ENCODE measurements at regions not wholly inside any gene's neighbourhood (a gene's known extent, or its start where the extent isn't known, plus 50 kb on each side); places are given as distances from the start of the nearest gene placed in this dataset.
"Not testable (repeated sequence)": the region's sequence is repeated elsewhere in the genome, so short reads cannot be mapped to it uniquely, and the experiment has no call there.

GRCh38 chr4:126539771-126540170 is 1093.0 kb upstream of the INTU start:
- TF ChIP-seq CTCF (IDR thresholded peaks at IDR 0.05) = no peak
- ATAC-seq (ENCODE audit: low FRiP score) (no peak), DNase-seq (ENCODE audit: low spot score) (no peak)

GRCh38 chr4:126541820-126542219 is 1090.9 kb upstream of the INTU start:
- no peak for TF ChIP-seq CTCF (IDR thresholded peaks at IDR 0.05)
- ATAC-seq (ENCODE audit: low FRiP score) (no peak), DNase-seq (ENCODE audit: low spot score) (no peak)

DNA sequence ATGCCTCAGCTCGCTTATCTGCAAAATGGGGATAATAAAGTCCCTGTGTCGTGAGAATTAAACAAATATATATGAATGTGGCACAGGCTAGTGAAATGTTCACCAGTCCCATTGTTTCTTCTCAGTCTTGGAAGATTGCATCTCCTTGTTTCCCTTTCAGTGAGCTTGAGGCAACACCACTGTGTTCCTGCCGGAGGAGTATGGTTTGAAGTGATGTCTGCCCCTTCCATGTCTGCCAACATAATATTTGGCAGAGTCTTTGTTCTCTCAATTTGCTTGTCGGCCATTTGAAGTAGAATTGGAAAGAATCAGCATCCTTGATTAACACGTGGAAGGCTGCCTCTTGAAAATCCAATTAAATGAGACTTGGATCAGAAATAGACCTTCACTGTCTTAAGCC is 1088.5 kb upstream of the INTU start:
- ATAC-seq (ENCODE audit: low FRiP score) (no peak), DNase-seq (ENCODE audit: low spot score) (no peak)
- no peak for TF ChIP-seq CTCF (IDR thresholded peaks at IDR 0.05)

DNA sequence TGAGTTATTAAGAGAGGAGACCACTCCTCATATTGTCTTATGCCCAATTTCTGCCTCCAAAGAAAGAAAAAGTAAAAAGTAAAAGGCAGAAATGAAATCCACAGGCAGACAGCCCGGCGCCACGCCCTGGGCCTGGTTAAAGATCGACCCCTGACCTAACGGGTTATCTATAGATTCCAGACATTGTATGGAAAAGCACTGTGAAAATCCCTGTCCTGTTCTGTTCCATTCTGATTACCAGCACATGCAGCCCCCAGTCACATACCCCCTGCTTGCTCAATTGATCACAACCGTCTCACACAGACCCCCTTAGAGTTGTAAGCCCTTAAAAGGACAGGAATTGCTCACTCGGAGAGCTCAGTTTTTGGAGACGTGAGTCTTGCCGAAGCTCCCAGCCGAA is 1086.6 kb upstream of the INTU start:
- not testable (repeated sequence) for DNase-seq (ENCODE audit: low spot score); ATAC-seq (ENCODE audit: low FRiP score)

- DNase-seq (ENCODE audit: low spot score) (no peak), ATAC-seq (ENCODE audit: low FRiP score) (no peak)
- no peak for TF ChIP-seq CTCF (IDR thresholded peaks at IDR 0.05)
Observed at GRCh38 chr4:126547352-126547751, 1085.4 kb upstream of the INTU start.

GRCh38 chr4:126548890-126549289 is 1083.9 kb upstream of the INTU start:
- DNase-seq (ENCODE audit: low spot score) (no peak), ATAC-seq (ENCODE audit: low FRiP score) (no peak)
- no peak for TF ChIP-seq CTCF (IDR thresholded peaks at IDR 0.05)

DNA sequence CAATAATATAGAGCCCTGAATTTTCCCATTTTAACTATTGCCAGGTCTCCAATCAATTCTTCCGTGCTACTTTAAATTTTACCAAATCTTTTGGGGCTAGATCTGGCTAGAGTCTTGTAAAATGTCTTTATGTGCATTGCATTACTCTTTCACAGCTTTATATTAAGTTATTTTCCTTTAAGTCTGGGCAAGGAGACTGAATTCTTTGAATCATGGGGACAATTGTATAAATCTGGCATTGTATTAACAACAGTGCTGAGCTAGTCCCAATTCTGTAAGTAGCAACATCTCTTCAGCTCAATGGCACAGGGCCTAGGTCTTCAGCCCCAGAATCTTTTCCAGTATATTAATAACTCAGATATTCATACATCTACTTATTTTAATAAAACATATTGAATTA is 1080.4 kb upstream of the INTU start:
- TF ChIP-seq CTCF (IDR thresholded peaks at IDR 0.05) = no peak
- DNase-seq (ENCODE audit: low spot score) = no peak
- ATAC-seq (ENCODE audit: low FRiP score) = no peak

DNA sequence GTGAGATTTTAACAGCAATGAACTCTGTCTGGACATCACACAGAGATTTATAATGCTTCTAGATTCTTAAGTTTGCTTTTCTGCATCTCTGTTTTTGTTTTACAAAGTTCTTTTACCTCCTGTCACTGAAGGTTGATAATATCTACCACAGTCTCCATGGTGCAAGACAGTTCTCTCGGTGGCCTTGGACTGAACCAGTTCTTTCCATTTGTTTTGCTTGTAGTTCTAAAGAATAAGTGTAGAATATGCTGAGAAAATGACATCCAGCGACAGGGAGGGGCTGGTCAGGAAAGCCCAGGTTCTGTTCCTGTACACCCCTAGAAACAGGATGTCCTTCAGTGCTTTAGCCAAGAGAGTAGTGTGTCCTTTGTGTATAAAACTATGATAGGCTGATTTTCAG is 1079.5 kb upstream of the INTU start:
- ATAC-seq (ENCODE audit: low FRiP score) (no peak), DNase-seq (ENCODE audit: low spot score) (no peak)
- no peak for TF ChIP-seq CTCF (IDR thresholded peaks at IDR 0.05)

Data from omental fat pad (tissue), 3 donors.